ENCODE measurements at regions not wholly inside any gene's neighbourhood (a gene's known extent, or its start where the extent isn't known, plus 50 kb on each side); places are given as distances from the start of the nearest gene placed in this dataset.

- WGBS, 2 donors: 62 to 73% methylated on average over 4 of the region's 4 CpGs
These were observed 404.6 kb downstream of the GADD45G start for GRCh38 chr9:90009447-90009846.

GRCh38 chr9:90010793-90011192 lies 406.0 kb downstream of the GADD45G start:
- no peak overlapping the region for H3K4me3 ChIP-seq
- no peak for TF ChIP-seq CTCF (IDR thresholded peaks at IDR 0.05)

More at GRCh38 chr9:90009447-90009846, 404.6 kb downstream of the GADD45G start:
- Histone ChIP-seq H3K4me3 (no peak overlapping the region), H3K36me3 (no peaks in the 10 kb centered on the region), H3K9me3 (peaks cover 0 to 12% (median 0%) of the 10 kb centered on the region in 11 donors), H3K4me1 (peaks cover 0 to 33% (median 0%) of the 10 kb centered on the region in 9 donors), H3K27ac (no peak overlapping the region), H3K27me3 (no peaks in the 10 kb centered on the region)
- no peak for TF ChIP-seq CTCF (IDR thresholded peaks at IDR 0.05)
- intact Hi-C loops (cut with DNase I): loop anchor here in 5 of 10 donors (10.0 kb wide), 2 partner anchors 85 to 135 kb away; no protein-coding TSS in a partner anchor
- ATAC-seq (peak in 2 of 8 donors; percentile 44 to 52), DNase-seq (no peak)

GRCh38 chr9:90012949-90013348 lies 408.1 kb downstream of the GADD45G start:
- DNase-seq: no peak
- Histone ChIP-seq H3K4me3 (no peak overlapping the region), H3K9me3 (no peaks in the 10 kb centered on the region), H3K4me1 (peaks cover 0 to 22% (median 0%) of the 10 kb centered on the region in 9 donors), H3K27ac (no peak overlapping the region), H3K27me3 (no peaks in the 10 kb centered on the region), H3K36me3 (no peaks in the 10 kb centered on the region)
- ATAC-seq: no peak
- intact Hi-C loops (cut with DNase I): no loop called here
- WGBS, 2 donors: 19 to 27% methylated on average over 1 of the region's 1 CpG
- no peak for TF ChIP-seq CTCF (IDR thresholded peaks at IDR 0.05)

More at GRCh38 chr9:90010793-90011192, 406.0 kb downstream of the GADD45G start:
- Histone ChIP-seq H3K27me3 (no peaks in the 10 kb centered on the region), H3K9me3 (peaks cover 0 to 3% (median 0%) of the 10 kb centered on the region in 11 donors), H3K4me1 (peaks cover 0 to 33% (median 0%) of the 10 kb centered on the region in 9 donors), H3K27ac (no peak overlapping the region), H3K36me3 (no peaks in the 10 kb centered on the region)
- intact Hi-C loops (cut with DNase I): no loop called here
- ATAC-seq: no peak
- WGBS, 2 donors: 95 to 96% methylated on average over 11 of the region's 11 CpGs
- no peak for DNase-seq

- no peak for TF ChIP-seq CTCF (IDR thresholded peaks at IDR 0.05)
- no peak for DNase-seq
- WGBS, 2 donors: 91 to 94% methylated on average over 8 of the region's 8 CpGs
These were observed 409.0 kb downstream of the GADD45G start for GRCh38 chr9:90013778-90014177.

More at GRCh38 chr9:90013778-90014177, 409.0 kb downstream of the GADD45G start:
- no peak overlapping the region for H3K4me3 ChIP-seq
- no peak for ATAC-seq
- no peaks in the 10 kb centered on the region for H3K27me3 ChIP-seq
- peaks cover 0 to 16% (median 0%) of the 10 kb centered on the region in 9 donors for H3K4me1 ChIP-seq
- H3K9me3 ChIP-seq: no peaks in the 10 kb centered on the region
- no peak overlapping the region for H3K27ac ChIP-seq
- intact Hi-C loops (cut with DNase I): no loop called here
- no peaks in the 10 kb centered on the region for H3K36me3 ChIP-seq
